Calu3 (cell line): ENCODE measurements at regions not wholly inside any gene's neighbourhood (a gene's known extent, or its start where the extent isn't known, plus 50 kb on each side); places are given as distances from the start of the nearest gene placed in this dataset.

Experiments used
- BruUV-seq: library from RNA; stranded (reverse); fragments of 400-500 nt; replicated peaks from 2 replicates; lab custom pipeline; 2021; lab: Mats Ljungman, UMichigan
- CTCF ChIA-PET: fragments of 300-600 bp; sonication (Branson Sonifier 250); formaldehyde crosslinking; loops from one replicate; lab custom pipeline; 2022; ENCODE audit warnings: antibody characterized with exemption; lab: Charles Lee
- DNase-seq: peaks from one replicate; pipeline ENCODE4 v3.0.0; 2022
- H3K27ac Mint-ChIP-seq: one replicate; pipeline ENCODE4 v1.8.0; 2022; ENCODE audit warnings: mixed read lengths; ENCODE audit not compliant: unreplicated experiment
- H3K27me3 Mint-ChIP-seq: one replicate; pipeline ENCODE4 v1.8.0; 2022; ENCODE audit warnings: mixed read lengths; ENCODE audit not compliant: unreplicated experiment
- H3K36me3 Mint-ChIP-seq: one replicate; pipeline ENCODE4 v1.8.0; 2022; ENCODE audit warnings: mild to moderate bottlenecking, moderate library complexity, mixed read lengths; ENCODE audit not compliant: insufficient read depth, unreplicated experiment
- H3K4me1 Mint-ChIP-seq: one replicate; pipeline ENCODE4 v1.8.0; 2022; ENCODE audit warnings: mild to moderate bottlenecking, low read depth, mixed read lengths; ENCODE audit not compliant: unreplicated experiment
- H3K4me3 Mint-ChIP-seq: one replicate; pipeline ENCODE4 v1.8.0; 2022; ENCODE audit warnings: mild to moderate bottlenecking, low read depth, moderate library complexity, mixed read lengths; ENCODE audit not compliant: unreplicated experiment
- H3K9me3 Mint-ChIP-seq: one replicate; pipeline ENCODE4 v1.8.0; 2022; ENCODE audit warnings: low read depth, mixed read lengths; ENCODE audit not compliant: unreplicated experiment
- CTCF ChIP-seq: fragments of 200-600 bp; IDR thresholded peaks from one replicate; pipeline ENCODE4 v1.8.0; 2022; ENCODE audit warnings: antibody characterized with exemption; ENCODE audit not compliant: unreplicated experiment
- intact Hi-C: fragments of 100-400 bp; cut with micrococcal nuclease; formaldehyde crosslinking; loops from one replicate; pipeline ENCODE4 v1.10.0; 2022; ENCODE audit not compliant: unreplicated experiment

GRCh38 chr5:88952996-88953643 lies 70.1 kb upstream of the MEF2C start:
- CTCF ChIA-PET = no interaction called here
- no peaks in the 10 kb centered on the region for H3K9me3 Mint-ChIP-seq
- no peak for DNase-seq
- H3K36me3 Mint-ChIP-seq = no peaks in the 10 kb centered on the region
- H3K27ac Mint-ChIP-seq = no peak overlapping the region
- no peaks in the 10 kb centered on the region for H3K27me3 Mint-ChIP-seq
- no peaks in the 10 kb centered on the region for H3K4me1 Mint-ChIP-seq
- intact Hi-C loops = no loop called here
- no TSS peak for BruUV-seq
- TF ChIP-seq CTCF = no peak
- H3K4me3 Mint-ChIP-seq = no peak overlapping the region

GRCh38 chr5:88952344-88952743 lies 69.4 kb upstream of the MEF2C start:
- Mint-ChIP-seq H3K4me1 (no peaks in the 10 kb centered on the region), H3K4me3 (no peak overlapping the region), H3K36me3 (no peaks in the 10 kb centered on the region), H3K9me3 (no peaks in the 10 kb centered on the region), H3K27ac (no peak overlapping the region), H3K27me3 (no peaks in the 10 kb centered on the region)
- no peak for TF ChIP-seq CTCF
- intact Hi-C loops = no loop called here
- DNase-seq = peak; percentile 37
- CTCF ChIA-PET = interaction anchor here (1.1 kb wide), 1 partner anchor 10 kb away, joined by 3 read pairs; no protein-coding TSS in a partner anchor
- no TSS peak for BruUV-seq

GRCh38 chr5:88951457-88951856 lies 68.5 kb upstream of the MEF2C start:
- no peaks in the 10 kb centered on the region for H3K9me3 Mint-ChIP-seq
- no peak for DNase-seq
- no peaks in the 10 kb centered on the region for H3K27me3 Mint-ChIP-seq
- H3K4me3 Mint-ChIP-seq = no peak overlapping the region
- no peaks in the 10 kb centered on the region for H3K4me1 Mint-ChIP-seq
- no peak for TF ChIP-seq CTCF
- intact Hi-C loops = no loop called here
- H3K36me3 Mint-ChIP-seq = no peaks in the 10 kb centered on the region
- no peak overlapping the region for H3K27ac Mint-ChIP-seq
- BruUV-seq = no TSS peak
- CTCF ChIA-PET = interaction anchor here (1.1 kb wide), 1 partner anchor 9 kb away, joined by 3 read pairs; no protein-coding TSS in a partner anchor

- no peaks in the 10 kb centered on the region for H3K4me1 Mint-ChIP-seq
- no peaks in the 10 kb centered on the region for H3K36me3 Mint-ChIP-seq
- CTCF ChIA-PET = no interaction called here
- H3K9me3 Mint-ChIP-seq = no peaks in the 10 kb centered on the region
- no peak for DNase-seq
- H3K27me3 Mint-ChIP-seq = no peaks in the 10 kb centered on the region
- H3K4me3 Mint-ChIP-seq = no peak overlapping the region
- TF ChIP-seq CTCF = no peak
- intact Hi-C loops = no loop called here
- BruUV-seq = no TSS peak
- no peak overlapping the region for H3K27ac Mint-ChIP-seq
Observed at GRCh38 chr5:88948746-88949600, 66.0 kb upstream of the MEF2C start.
